ENCODE measurements at regions not wholly inside any gene's neighbourhood (a gene's known extent, or its start where the extent isn't known, plus 50 kb on each side); places are given as distances from the start of the nearest gene placed in this dataset.

DNA sequence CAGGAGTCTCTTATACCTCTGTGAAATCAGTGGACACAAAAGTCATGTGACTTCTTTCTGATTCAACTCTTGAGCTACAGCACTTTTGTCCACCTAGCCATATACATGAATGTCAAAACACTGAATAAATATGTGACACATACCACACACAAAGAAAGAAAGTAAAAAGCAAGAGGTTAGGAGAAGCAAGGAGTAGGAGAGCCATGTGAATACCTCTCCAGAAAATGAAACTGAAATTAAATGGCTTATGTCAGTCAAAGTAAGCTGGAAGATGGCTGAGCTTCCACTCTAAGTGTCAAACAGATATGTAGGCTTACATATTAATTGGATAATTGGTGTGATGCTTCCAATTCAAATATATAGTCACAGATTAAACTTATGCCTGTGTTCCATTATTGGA is 1050.5 kb downstream of the BCL11A start:
- no peak for DNase-seq (ENCODE audit: low read depth)
- H3K4me3 ChIP-seq (ENCODE audit: low read depth, low read length), result no peak overlapping the region
- TF ChIP-seq, protein P1, sequence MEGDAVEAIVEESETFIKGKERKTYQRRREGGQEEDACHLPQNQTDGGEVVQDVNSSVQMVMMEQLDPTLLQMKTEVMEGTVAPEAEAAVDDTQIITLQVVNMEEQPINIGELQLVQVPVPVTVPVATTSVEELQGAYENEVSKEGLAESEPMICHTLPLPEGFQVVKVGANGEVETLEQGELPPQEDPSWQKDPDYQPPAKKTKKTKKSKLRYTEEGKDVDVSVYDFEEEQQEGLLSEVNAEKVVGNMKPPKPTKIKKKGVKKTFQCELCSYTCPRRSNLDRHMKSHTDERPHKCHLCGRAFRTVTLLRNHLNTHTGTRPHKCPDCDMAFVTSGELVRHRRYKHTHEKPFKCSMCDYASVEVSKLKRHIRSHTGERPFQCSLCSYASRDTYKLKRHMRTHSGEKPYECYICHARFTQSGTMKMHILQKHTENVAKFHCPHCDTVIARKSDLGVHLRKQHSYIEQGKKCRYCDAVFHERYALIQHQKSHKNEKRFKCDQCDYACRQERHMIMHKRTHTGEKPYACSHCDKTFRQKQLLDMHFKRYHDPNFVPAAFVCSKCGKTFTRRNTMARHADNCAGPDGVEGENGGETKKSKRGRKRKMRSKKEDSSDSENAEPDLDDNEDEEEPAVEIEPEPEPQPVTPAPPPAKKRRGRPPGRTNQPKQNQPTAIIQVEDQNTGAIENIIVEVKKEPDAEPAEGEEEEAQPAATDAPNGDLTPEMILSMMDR (IDR thresholded peaks at IDR 0.05; ENCODE audit: control insufficient read depth, extremely low read depth, insufficient read depth), result no peak

- no peak for DNase-seq (ENCODE audit: low read depth)
- no peak overlapping the region for H3K4me3 ChIP-seq (ENCODE audit: low read depth, low read length)
- TF ChIP-seq, protein P1 (IDR thresholded peaks at IDR 0.05; ENCODE audit: control insufficient read depth, extremely low read depth, insufficient read depth), result no peak
Measured at GRCh38 chr2:59490994-59491393, 1062.5 kb downstream of the BCL11A start.

- no peak for DNase-seq (ENCODE audit: low read depth)
- H3K4me3 ChIP-seq (ENCODE audit: low read depth, low read length), result no peak overlapping the region
- TF ChIP-seq, protein P1 (IDR thresholded peaks at IDR 0.05; ENCODE audit: control insufficient read depth, extremely low read depth, insufficient read depth), result no peak
Measured at GRCh38 chr2:59490192-59490591, 1063.3 kb downstream of the BCL11A start.

- H3K4me3 ChIP-seq (ENCODE audit: low read depth, low read length), result no peak overlapping the region
- TF ChIP-seq, protein P1 (IDR thresholded peaks at IDR 0.05; ENCODE audit: control insufficient read depth, extremely low read depth, insufficient read depth), result no peak
- no peak for DNase-seq (ENCODE audit: low read depth)
Measured at GRCh38 chr2:59484673-59485072, 1068.8 kb downstream of the BCL11A start.

GRCh38 chr2:59463426-59463825 is 1090.0 kb downstream of the BCL11A start:
- H3K4me3 ChIP-seq (ENCODE audit: low read depth, low read length), result no peak overlapping the region
- no peak for DNase-seq (ENCODE audit: low read depth)
- TF ChIP-seq, protein P1 (IDR thresholded peaks at IDR 0.05; ENCODE audit: control insufficient read depth, extremely low read depth, insufficient read depth), result no peak

DNA sequence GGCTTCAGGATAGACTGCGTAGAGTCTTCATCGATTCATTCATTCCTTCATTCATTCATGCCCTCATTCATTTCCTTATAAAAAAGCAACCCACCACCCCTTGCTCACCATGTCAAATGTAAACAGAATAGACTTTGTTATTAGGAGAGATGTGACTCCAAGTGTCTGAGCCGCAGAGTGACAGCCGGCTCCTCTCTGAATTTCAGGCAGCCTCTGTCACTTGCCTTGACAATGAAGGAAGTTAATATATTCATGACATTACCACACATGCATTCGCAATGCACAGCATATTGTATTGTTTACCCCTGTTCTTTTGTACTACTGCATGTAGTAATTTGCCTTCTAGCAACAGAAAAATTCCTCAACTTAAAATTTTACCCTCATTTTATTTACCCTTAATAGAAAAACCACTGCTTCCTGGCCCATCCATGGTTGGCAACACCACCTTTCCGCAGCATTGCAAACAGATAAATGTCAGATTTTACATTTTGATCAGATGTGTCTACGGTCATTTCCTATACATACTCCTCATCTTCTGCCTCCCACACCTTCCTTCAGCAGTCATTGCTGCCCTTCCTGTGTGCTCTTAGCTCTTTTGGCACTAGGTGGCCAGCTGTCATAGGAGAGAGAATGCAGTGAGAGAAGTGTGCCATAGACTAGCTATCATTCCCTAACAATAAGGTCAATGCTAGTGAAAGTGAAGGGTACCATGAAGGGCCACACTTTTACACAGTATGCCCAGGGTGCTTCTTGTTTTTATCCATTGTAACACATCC is 1090.8 kb downstream of the BCL11A start:
- TF ChIP-seq, protein P1 (IDR thresholded peaks at IDR 0.05; ENCODE audit: control insufficient read depth, extremely low read depth, insufficient read depth), result no peak; the same call in 1 of the 2 replicates
- no peak for DNase-seq (ENCODE audit: low read depth)
- no peak overlapping the region for H3K4me3 ChIP-seq (ENCODE audit: low read depth, low read length)

DNA sequence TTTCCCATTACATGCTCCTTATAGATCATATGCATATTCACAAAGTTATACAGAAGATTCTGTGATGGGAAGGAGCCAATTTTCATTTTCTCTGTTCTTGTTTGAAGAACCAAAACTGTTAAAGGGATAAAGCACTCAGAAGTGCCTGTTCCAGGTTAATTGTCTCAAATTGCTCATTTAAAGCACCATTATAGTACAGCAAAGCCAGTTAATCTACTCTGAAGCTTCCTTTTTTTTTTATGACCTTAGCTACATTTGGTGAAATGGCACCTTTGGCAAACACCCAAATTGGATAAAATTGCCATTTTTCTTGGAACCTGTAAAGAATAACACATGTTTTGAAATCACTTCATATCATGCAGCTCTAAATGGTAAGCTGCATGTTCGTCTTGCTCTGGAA is 1092.3 kb downstream of the BCL11A start:
- DNase-seq (ENCODE audit: low read depth), result no peak
- no peak overlapping the region for H3K4me3 ChIP-seq (ENCODE audit: low read depth, low read length)
- TF ChIP-seq, protein P1 (IDR thresholded peaks at IDR 0.05; ENCODE audit: control insufficient read depth, extremely low read depth, insufficient read depth), result no peak
